ENCODE measurements at regions not wholly inside any gene's neighbourhood (a gene's known extent, or its start where the extent isn't known, plus 50 kb on each side); places are given as distances from the start of the nearest gene placed in this dataset.

- no peak for TF ChIP-seq ZNF8 (CRISPR knock-in tag; IDR thresholded peaks at IDR 0.05)
- TF ChIP-seq, protein P1, sequence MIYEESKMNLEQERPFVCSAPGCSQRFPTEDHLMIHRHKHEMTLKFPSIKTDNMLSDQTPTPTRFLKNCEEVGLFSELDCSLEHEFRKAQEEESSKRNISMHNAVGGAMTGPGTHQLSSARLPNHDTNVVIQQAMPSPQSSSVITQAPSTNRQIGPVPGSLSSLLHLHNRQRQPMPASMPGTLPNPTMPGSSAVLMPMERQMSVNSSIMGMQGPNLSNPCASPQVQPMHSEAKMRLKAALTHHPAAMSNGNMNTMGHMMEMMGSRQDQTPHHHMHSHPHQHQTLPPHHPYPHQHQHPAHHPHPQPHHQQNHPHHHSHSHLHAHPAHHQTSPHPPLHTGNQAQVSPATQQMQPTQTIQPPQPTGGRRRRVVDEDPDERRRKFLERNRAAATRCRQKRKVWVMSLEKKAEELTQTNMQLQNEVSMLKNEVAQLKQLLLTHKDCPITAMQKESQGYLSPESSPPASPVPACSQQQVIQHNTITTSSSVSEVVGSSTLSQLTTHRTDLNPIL (CRISPR knock-in tag; IDR thresholded peaks at IDR 0.05; ENCODE audit: low read depth), result no peak
- no peak for TF ChIP-seq ZNF565 (CRISPR knock-in tag; conservative IDR thresholded peaks at IDR 0.05; ENCODE audit: low read depth)
- no peak for TF ChIP-seq ZFP3 (CRISPR knock-in tag; IDR thresholded peaks at IDR 0.05)
- no peak for TF ChIP-seq ISL1 (CRISPR knock-in tag; IDR thresholded peaks at IDR 0.05)
- TF ChIP-seq, protein P2, sequence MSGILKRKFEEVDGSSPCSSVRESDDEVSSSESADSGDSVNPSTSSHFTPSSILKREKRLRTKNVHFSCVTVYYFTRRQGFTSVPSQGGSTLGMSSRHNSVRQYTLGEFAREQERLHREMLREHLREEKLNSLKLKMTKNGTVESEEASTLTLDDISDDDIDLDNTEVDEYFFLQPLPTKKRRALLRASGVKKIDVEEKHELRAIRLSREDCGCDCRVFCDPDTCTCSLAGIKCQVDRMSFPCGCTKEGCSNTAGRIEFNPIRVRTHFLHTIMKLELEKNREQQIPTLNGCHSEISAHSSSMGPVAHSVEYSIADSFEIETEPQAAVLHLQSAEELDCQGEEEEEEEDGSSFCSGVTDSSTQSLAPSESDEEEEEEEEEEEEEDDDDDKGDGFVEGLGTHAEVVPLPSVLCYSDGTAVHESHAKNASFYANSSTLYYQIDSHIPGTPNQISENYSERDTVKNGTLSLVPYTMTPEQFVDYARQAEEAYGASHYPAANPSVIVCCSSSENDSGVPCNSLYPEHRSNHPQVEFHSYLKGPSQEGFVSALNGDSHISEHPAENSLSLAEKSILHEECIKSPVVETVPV (CRISPR knock-in tag; IDR thresholded peaks at IDR 0.05), result no peak
- no peak for TF ChIP-seq ESRRG (CRISPR knock-in tag; IDR thresholded peaks at IDR 0.05)
- no peak for TF ChIP-seq TOX (CRISPR knock-in tag; IDR thresholded peaks at IDR 0.05; ENCODE audit: borderline replicate concordance)
- TF ChIP-seq BACH2 (CRISPR knock-in tag; IDR thresholded peaks at IDR 0.05; ENCODE audit: borderline replicate concordance), result no peak
- TF ChIP-seq RARB (CRISPR knock-in tag; IDR thresholded peaks at IDR 0.05), result no peak
- no peak for TF ChIP-seq PATZ1 (CRISPR knock-in tag; IDR thresholded peaks at IDR 0.05; ENCODE audit: borderline replicate concordance)
Measured at GRCh38 chr4:32672359-32672758, 1952.2 kb downstream of the PCDH7 start.

All from SK-N-SH treated with all-trans-retinoic acid at 6 μM for 48 hours (cell line).